B cell (primary cell): ENCODE measurements at regions not wholly inside any gene's neighbourhood (a gene's known extent, or its start where the extent isn't known, plus 50 kb on each side); places are given as distances from the start of the nearest gene placed in this dataset.

ENCODE experiments used
- EZH2 ChIP-seq: IDR thresholded peaks from 2 replicates; pipeline ENCODE4 v1.6.1; 2012; ENCODE audit warnings: borderline replicate concordance, low read depth, mild to moderate bottlenecking, moderate library complexity, low read length; ENCODE audit not compliant: insufficient read depth, poor library complexity, severe bottlenecking
- TF ChIP-seq, protein P1 (sequence below): fragments of 200-600 bp; IDR thresholded peaks from one replicate; pipeline ENCODE4 v1.8.0; 2022; ENCODE audit warnings: antibody characterized with exemption, mild to moderate bottlenecking

DNA sequence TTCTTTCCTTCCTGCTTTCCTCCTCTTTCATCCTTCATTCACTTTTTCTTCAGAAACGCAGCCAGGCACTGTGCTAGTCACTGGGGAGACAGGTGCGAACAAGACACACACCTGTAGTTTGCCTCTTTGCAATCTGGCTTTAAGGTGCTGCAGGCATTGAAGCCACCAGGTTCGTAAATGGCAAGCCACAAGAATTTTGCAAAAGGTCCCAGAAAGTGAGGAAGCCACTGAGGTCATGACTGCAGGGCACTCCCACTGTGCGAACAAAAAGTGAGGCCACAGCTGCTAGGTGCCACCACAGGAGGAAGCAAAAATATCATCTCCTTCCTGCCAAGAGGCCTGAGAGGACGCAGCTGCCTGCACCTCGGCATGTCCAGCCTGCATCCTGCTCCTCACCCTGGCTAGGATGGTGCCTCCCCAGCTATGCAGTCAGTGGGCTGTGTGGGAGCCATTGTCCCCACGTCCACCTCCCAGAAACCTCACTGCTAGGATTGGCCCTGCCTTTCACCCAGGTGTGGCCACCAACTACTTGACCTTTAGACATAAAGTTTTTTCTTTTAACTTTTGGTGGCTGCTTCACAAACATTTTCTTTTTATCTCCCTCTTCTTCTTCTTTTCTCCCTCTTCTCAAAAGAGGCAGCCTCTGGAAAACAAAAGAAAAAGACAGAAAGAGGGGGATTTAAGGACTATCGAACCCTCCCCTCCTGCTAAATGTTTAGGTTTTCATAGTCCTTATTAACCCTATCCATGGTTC lies 230.8 kb downstream of the BCAS1 start:
- TF ChIP-seq, protein P1, sequence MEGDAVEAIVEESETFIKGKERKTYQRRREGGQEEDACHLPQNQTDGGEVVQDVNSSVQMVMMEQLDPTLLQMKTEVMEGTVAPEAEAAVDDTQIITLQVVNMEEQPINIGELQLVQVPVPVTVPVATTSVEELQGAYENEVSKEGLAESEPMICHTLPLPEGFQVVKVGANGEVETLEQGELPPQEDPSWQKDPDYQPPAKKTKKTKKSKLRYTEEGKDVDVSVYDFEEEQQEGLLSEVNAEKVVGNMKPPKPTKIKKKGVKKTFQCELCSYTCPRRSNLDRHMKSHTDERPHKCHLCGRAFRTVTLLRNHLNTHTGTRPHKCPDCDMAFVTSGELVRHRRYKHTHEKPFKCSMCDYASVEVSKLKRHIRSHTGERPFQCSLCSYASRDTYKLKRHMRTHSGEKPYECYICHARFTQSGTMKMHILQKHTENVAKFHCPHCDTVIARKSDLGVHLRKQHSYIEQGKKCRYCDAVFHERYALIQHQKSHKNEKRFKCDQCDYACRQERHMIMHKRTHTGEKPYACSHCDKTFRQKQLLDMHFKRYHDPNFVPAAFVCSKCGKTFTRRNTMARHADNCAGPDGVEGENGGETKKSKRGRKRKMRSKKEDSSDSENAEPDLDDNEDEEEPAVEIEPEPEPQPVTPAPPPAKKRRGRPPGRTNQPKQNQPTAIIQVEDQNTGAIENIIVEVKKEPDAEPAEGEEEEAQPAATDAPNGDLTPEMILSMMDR = no peak
- TF ChIP-seq EZH2 = no peak
